Smooth muscle cell (in vitro differentiated cells): ENCODE measurements at regions not wholly inside any gene's neighbourhood (a gene's known extent, or its start where the extent isn't known, plus 50 kb on each side); places are given as distances from the start of the nearest gene placed in this dataset.

Source experiments
- DNase-seq: peaks from one replicate; lab custom pipeline; 2025; ENCODE audit not compliant: unreplicated experiment; lab: John Stamatoyannopoulos, UW
- H2AFZ ChIP-seq: fragments of 200-600 bp; sonication (generic); 2 replicates; pipeline ENCODE4 v1.6.0; 2016; ENCODE audit warnings: antibody characterized with exemption, low read depth, mild to moderate bottlenecking
- H3F3A ChIP-seq: fragments of 200-600 bp; sonication (generic); 2 replicates; pipeline ENCODE4 v1.6.0; 2017; ENCODE audit warnings: antibody characterized with exemption, low read depth
- H3K27ac ChIP-seq: fragments of 200-600 bp; sonication (generic); 2 replicates; pipeline ENCODE4 v1.5.1; 2016; ENCODE audit warnings: low read depth, mild to moderate bottlenecking
- H3K27me3 ChIP-seq: fragments of 200-600 bp; sonication (generic); 2 replicates; pipeline ENCODE4 v1.6.1; 2016; ENCODE audit warnings: low read depth, mild to moderate bottlenecking
- H3K36me3 ChIP-seq: fragments of 200-600 bp; sonication (generic); 2 replicates; pipeline ENCODE4 v1.5.1; 2016; ENCODE audit warnings: low read depth
- H3K4me1 ChIP-seq: fragments of 200-600 bp; sonication (generic); 2 replicates; pipeline ENCODE4 v1.5.1; 2016; ENCODE audit warnings: low read depth
- H3K4me2 ChIP-seq: fragments of 200-600 bp; sonication (generic); 2 replicates; pipeline ENCODE4 v1.6.0; 2016; ENCODE audit warnings: mild to moderate bottlenecking
- H3K4me3 ChIP-seq: fragments of 200-600 bp; sonication (generic); 2 replicates; pipeline ENCODE4 v1.5.1; 2016; ENCODE audit warnings: mild to moderate bottlenecking
- H3K79me2 ChIP-seq: fragments of 200-600 bp; sonication (generic); 2 replicates; pipeline ENCODE4 v1.6.0; 2016; ENCODE audit warnings: low read depth, mild to moderate bottlenecking
- H3K9ac ChIP-seq: fragments of 200-600 bp; sonication (generic); 2 replicates; pipeline ENCODE4 v1.6.0; 2016; ENCODE audit warnings: low read depth
- H3K9me3 ChIP-seq: fragments of 200-600 bp; sonication (generic); replicated peaks from 2 replicates; pipeline ENCODE4 v1.5.1; 2016; ENCODE audit warnings: low read depth
- H4K20me1 ChIP-seq: fragments of 200-600 bp; sonication (generic); 2 replicates; pipeline ENCODE4 v1.6.0; 2016; ENCODE audit warnings: low read depth
- CTCF ChIP-seq: fragments of 200-600 bp; sonication (generic); IDR thresholded peaks from 2 replicates; pipeline ENCODE4 v1.5.1; 2017; ENCODE audit warnings: borderline replicate concordance, mild to moderate bottlenecking, antibody characterized with exemption; ENCODE audit not compliant: insufficient read depth, poor library complexity, severe bottlenecking
- WGBS: methylation state at CpG from one replicate; pipeline ENCODE4 v1.1.7; 2016; ENCODE audit warnings: low lambda C conversion rate; 5-methylcytosine and 5-hydroxymethylcytosine counted together

- Histone ChIP-seq H2AFZ (no peak overlapping the region), H3K4me1 (peaks cover 3% of the 10 kb centered on the region), H3K4me3 (no peak overlapping the region), H3K79me2 (no peaks in the 10 kb centered on the region), H4K20me1 (no peaks in the 10 kb centered on the region), H3K9ac (no peak overlapping the region), H3K9me3 (no peaks in the 10 kb centered on the region), H3K36me3 (no peaks in the 10 kb centered on the region), H3K27ac (peak overlapping the region; percentile 29), H3F3A (peaks cover 5% of the 10 kb centered on the region), H3K4me2 (peak overlapping the region; percentile 0), H3K27me3 (no peaks in the 10 kb centered on the region)
- no peak for DNase-seq
- no peak for TF ChIP-seq CTCF
- WGBS = 19% methylated on average over 1 of the region's 1 CpG
Measured at GRCh38 chr2:184004289-184004947, 593.9 kb upstream of the ZNF804A start.

GRCh38 chr2:184004948-184005672 is 593.2 kb upstream of the ZNF804A start:
- DNase-seq = no peak
- H3K4me1 ChIP-seq = peaks cover 3% of the 10 kb centered on the region
- 95% methylated on average over 2 of the region's 2 CpGs for WGBS
- peak overlapping the region; percentile 29 for H3K27ac ChIP-seq
- H3K79me2 ChIP-seq = no peaks in the 10 kb centered on the region
- no peaks in the 10 kb centered on the region for H3K9me3 ChIP-seq
- H3K9ac ChIP-seq = no peak overlapping the region
- TF ChIP-seq CTCF = no peak
- no peaks in the 10 kb centered on the region for H4K20me1 ChIP-seq
- H3K27me3 ChIP-seq = no peaks in the 10 kb centered on the region
- peaks cover 5% of the 10 kb centered on the region for H3F3A ChIP-seq
- no peak overlapping the region for H3K4me3 ChIP-seq
- H3K4me2 ChIP-seq = no peak overlapping the region
- H3K36me3 ChIP-seq = no peaks in the 10 kb centered on the region
- no peak overlapping the region for H2AFZ ChIP-seq

DNA sequence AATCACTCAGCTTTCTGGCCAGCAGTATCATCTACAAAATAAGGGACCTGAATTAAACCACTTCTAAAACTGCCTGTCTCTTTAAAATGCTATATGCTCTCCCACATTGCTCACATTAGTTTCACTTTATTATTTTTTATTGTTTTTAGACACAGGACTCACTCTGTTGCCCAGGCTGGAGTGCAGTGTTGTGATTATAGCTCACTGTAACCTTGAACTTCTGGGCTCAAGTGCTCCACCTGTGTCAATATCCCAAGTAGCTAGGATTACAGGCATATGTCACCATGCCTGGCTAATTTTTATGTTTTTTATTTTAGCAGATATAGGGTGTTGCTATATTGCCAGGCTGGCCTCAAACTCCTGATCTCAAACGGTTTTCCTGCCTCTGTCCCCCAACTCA is 591.3 kb upstream of the ZNF804A start:
- H3K9ac ChIP-seq = no peak overlapping the region
- H4K20me1 ChIP-seq = no peaks in the 10 kb centered on the region
- H3K4me2 ChIP-seq = no peak overlapping the region
- DNase-seq = no peak
- no peak for TF ChIP-seq CTCF
- H3K4me1 ChIP-seq = peaks cover 3% of the 10 kb centered on the region
- H3K36me3 ChIP-seq = no peaks in the 10 kb centered on the region
- no peak overlapping the region for H3K27ac ChIP-seq
- H3K79me2 ChIP-seq = no peaks in the 10 kb centered on the region
- 92% methylated on average over 1 of the region's 1 CpG for WGBS
- no peak overlapping the region for H3K4me3 ChIP-seq
- H3K27me3 ChIP-seq = no peaks in the 10 kb centered on the region
- peaks cover 5% of the 10 kb centered on the region for H3F3A ChIP-seq
- no peak overlapping the region for H2AFZ ChIP-seq
- H3K9me3 ChIP-seq = no peaks in the 10 kb centered on the region
